Stimulated activated CD8-positive, alpha-beta memory T cell treated with anti-CD3 and anti-CD28 coated beads, Interleukin-15, amount 100 ng/mL, for 24 hours (primary cell): ENCODE measurements at regions not wholly inside any gene's neighbourhood (a gene's known extent, or its start where the extent isn't known, plus 50 kb on each side); places are given as distances from the start of the nearest gene placed in this dataset.

Source experiments
- DNase-seq: peaks from one replicate; pipeline ENCODE4 v3.0.0-alpha.2; 2020; ENCODE audit warnings: low read depth

DNA sequence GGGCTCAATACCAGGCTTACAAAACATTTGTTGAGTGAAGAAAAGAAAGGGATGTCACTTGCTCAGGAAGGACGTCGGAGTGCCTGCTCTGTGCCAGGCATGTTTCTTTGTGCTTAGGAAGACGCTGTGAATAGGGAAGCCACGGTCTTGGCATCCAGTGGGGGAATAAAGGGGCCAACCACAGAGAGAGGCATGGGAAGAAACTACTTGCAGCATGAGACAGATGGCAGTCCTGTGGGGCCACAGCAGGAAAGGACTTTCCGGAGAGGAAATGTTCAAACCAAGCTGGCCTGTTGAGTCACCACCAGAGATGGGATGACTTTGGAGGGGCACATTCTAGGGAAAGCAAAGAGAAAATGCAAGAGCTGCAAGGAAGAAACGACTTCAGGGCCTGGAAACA lies 173.2 kb downstream of the CDH26 start:
- no peak for DNase-seq

- no peak for DNase-seq
Measured at GRCh38 chr20:60132162-60132826, 174.1 kb downstream of the CDH26 start.

DNA sequence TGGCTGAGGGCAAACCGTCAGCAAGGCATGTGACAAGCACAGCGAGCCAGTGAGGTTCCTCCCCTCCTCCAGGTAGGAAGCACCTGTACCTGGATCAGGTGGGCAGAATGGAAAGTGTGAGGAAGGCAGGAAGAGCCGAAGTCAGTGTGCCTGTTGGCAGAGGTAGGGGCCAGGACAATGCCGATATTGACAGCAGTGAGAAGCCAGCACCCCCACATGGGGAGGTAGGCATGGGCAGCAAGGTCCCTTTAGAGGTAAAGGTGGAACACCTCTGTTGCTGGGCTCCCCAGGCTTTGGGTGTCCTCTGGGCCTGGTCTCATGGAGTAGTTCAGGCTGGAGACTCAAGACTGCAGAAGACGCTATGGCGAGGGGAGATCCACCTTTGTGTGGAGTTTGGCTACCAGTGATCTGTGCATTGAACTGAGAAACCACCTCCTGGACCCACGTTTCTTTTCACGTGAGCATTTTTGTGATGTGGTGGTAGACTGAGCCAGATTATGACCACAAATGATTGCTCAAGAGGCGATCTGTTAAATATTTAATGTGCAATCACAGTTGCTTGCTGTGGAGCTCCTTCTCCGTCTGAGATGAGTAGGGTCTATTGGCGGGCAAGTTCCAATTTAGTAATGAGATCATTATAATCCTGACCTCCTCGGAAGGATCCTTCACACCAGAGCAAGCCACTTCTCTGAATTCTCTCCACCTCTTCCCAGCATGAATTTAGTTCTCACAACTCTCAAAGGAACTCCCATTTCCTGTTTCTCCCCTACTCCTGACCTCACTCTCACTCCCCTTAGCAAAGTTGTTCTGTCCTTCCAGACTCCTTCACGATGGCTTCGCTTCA lies 174.8 kb downstream of the CDH26 start:
- DNase-seq = no peak

DNA sequence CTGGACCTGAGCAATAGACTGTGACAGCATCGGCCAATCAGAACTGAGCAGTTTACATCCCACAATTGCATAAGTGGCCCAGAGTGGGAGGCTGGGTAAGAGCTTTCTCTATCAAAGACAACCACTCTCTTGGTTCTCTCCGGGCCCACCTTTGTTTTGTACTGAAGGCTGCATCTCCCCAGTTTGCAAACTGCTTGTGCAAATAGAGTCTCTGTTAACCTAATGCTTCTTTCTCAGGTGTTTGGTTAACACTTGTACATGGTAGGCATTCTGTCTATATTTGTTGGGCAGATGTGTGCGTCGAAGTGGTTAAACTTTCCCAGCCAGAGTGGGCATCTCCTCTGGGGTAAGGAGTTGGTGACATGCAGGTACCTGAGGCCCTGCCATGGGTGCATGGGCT lies 177.1 kb downstream of the CDH26 start:
- DNase-seq = no peak

- DNase-seq = no peak
Measured at GRCh38 chr20:60136645-60137401, 178.6 kb downstream of the CDH26 start.

- no peak for DNase-seq
Measured at GRCh38 chr20:60137657-60138245, 179.5 kb downstream of the CDH26 start.

GRCh38 chr20:60138256-60139220 lies 180.3 kb downstream of the CDH26 start:
- no peak for DNase-seq

DNA sequence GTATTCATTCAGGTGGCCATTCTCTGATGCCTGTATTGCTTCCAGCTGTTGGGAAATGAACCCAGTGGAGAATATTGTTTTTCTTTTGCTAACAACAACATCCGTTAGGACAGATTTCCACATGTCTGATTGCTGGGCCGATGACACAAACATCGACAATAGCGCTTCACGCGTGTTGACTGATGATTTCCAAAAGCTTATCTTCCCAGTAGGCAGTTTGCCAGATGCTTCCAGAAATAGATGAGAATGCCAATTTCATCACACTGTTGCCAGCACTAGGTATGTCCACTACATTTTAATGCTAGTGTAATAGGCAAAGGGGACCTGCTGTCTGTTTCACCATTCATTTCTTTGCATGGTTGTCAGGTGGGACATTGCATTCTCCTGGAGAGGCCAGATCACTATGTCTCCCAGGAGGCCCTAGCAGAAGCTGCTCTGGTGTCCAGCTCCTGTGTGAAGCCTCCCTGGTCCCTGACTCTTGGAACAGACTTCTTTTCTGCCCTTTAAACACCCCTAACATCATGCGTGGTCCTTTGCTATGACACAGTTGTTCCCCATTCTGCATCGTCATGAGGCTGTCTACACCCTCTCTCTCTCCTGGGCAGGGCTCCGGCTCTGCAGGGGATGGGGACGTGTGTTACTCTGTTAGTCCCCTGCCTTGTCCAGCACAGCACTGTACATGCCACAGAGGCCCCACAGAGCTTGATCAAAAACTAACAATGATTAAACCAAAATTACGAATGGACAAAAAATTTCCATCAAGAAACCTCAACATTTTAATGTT lies 181.6 kb downstream of the CDH26 start:
- DNase-seq = no peak

DNA sequence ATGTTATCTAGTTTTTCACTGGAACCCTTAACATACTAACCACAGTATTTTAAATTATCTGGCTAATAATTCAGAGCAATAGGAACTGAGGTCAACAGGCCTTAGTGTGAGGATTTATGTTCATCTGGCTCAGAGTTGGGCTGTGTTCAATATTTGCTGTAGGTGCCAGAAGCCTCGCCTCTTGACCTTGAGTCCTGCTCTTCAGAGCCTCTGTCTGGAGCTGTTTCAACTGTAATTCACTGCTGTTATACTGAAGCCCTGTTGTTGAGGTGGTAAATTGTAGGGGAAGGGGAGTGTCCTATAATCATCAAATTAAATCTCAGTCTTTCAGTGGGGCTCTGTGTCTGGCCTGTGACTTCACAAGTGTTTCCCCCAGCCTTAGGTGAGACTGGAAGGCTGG lies 184.4 kb downstream of the CDH26 start:
- no peak for DNase-seq

DNA sequence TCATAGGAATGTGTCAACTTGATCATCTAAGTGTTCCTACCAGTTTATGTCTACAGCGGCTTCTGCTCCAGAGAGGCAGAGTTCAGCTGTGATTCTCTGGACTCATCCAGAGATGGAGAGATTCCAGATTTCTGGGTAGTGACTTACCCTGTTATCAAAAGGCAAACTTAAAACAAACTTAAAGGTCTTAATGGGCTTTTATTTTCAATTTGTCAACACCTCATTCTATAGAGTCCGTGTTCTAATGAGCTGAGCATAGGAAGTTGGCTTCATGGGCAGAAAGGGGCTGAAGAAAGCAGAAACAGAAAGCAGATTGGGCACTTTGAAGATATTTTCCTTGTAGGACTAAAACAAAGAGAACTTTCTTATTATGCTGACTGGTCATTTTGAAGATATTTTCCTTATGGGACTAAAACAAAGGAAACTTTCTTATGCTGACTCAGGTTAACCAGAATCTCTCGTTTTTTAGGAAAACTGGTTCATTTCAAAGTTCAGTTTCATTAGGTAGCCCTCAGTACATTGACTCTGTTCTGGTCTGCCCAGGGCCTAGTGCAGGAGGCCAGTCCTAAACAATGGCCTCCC lies 185.1 kb downstream of the CDH26 start:
- no peak for DNase-seq

GRCh38 chr20:60144404-60144803 lies 186.2 kb downstream of the CDH26 start:
- no peak for DNase-seq

DNA sequence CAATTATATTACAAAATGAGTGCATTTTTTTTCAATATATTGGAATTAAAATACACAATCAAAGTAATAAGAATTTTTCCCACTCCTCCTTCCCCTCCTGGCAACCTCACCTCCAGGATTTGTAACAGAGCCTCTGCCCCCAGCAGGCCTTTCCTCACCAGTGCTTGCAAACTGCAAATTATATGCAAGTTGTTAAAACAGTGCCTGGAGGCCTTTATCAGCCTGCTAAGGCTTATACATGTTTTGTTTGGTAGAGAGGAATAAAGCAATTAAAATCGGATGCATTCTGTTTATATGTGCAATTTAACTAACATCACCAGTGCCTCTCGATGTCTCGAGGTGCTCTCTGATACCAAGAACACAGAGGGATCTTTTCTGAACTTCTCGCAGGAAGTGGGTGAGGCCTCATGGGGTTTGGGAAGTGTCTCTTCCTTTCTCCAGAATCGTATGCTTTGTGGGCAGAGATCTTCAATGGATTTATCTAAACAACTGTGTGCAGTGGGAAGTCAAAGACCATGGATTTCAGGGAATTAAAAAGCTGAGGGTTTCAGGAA lies 186.8 kb downstream of the CDH26 start:
- DNase-seq = no peak

DNA sequence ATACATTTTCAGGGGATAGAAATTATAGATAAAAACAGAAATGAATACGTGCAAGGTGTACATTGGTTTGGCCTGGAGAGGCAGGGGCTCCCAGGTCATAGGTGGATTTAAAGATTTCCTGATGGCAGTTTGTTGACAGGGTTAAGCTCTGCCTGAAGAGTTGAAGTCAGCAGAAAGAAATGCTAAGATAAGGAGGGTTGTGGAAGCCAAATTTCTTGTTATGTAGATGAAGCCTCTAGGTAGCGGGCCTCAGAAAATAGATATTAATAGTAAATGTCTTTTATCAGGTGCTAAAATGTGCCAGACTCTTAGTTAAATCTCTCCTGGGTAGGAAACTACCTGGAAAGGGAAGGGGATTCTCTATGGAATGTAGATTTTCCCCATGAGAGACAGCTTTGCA lies 188.8 kb downstream of the CDH26 start:
- no peak for DNase-seq

DNA sequence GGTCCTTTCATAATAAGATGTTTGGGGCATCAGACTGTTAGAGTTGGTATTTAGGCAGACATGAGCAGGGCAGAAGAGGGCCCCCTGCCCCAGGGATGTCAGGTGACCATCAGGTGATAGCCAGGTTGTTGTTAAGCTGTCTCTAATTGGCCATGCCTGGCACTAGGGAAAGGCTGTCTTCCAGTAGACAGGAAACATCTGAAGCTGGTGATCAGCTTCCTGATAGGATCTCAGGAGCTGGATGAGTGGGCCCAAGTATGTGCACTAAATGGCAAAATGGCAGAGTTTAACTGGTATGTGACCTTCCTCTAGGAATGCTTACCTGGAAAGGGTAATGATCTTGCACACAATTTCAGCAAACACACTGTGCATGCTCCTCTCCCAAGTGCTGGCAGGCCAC lies 190.7 kb downstream of the CDH26 start:
- no peak for DNase-seq

DNA sequence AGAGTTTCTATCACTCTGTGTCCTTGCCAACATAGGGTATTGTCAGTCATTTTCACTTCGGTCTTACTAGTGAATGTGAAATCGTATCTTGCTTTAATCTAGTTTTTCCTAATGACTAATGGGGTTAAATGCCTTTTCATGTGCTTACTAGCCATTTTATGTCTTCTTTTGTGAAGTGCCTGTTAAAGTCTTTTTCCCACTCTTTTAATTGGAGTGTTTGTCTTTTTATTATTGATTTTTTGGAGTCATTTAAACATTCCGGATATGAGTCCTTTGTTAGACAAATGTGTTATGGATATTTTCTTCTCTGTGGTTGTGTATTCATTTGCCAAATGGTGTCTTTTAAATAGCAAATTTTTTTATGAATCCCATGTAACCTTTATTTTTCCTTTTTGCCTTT lies 194.6 kb downstream of the CDH26 start:
- no peak for DNase-seq

DNA sequence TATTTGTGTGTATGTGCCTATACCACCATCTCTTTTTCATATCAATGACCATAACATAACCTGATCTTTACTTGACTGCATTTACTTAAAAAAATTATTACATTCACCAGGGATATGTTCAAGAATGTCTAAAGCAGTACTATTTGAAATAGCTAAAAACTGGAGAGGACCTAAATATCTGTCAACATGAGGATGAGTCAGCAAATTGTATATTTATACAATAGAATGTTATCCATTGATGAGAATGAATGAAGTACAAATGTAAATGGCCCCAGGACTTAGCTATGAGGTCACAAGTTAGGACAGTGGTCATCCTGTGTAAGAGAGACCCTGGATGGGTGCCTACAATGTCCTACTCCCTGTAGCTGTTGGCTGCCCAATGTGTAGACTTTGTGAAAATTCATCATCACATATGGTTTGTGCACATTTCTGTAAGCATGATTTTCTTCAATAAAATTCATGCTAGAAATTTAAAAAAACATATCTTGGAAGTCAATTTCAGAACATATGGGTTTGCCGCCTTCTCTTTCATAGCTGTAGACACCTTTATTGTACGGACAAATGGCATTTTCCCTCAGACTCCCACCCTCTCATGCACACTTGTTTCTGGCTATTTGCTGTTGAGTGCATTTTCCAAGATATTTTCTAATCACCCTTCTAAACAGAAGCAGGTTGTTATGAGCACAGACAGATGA lies 202.4 kb downstream of the CDH26 start:
- no peak for DNase-seq

- DNase-seq = no peak
Measured at GRCh38 chr20:60167812-60168211, 209.6 kb downstream of the CDH26 start.

DNA sequence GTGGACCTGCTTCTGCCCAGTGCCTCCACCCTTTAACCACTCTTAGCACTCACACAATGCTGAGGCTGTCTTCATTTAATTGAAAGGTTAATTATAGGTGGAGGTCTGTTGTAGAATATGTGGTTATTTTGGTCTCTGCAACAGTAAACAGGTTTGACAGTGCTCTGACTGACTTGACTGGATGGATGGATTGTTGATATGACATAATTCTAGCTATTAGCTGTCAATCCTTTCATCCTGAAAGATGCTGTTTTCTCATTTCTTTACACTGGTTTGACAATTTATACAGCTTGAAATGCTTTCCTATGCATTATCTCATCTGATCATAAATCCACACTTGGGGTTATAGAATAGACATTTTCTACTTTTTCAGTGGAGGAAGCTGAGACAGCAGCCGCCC lies 210.7 kb downstream of the CDH26 start:
- DNase-seq = no peak

GRCh38 chr20:60170116-60170515 lies 211.9 kb downstream of the CDH26 start:
- no peak for DNase-seq
